LNCaP clone FGC (cell line): ENCODE measurements at regions not wholly inside any gene's neighbourhood (a gene's known extent, or its start where the extent isn't known, plus 50 kb on each side); places are given as distances from the start of the nearest gene placed in this dataset.

Source experiments
- DNase-seq: peaks from one replicate; pipeline ENCODE4 v3.0.0-alpha.2; 2011; ENCODE audit warnings: low read depth
- H3K4me3 ChIP-seq: 2 replicates; pipeline ENCODE4 v1.5.1; 2011; ENCODE audit warnings: mild to moderate bottlenecking, low read depth, low read length, control low read depth
- CTCF ChIP-seq: IDR thresholded peaks from 2 replicates; pipeline ENCODE4 v1.5.1; 2012; ENCODE audit warnings: mild to moderate bottlenecking; ENCODE audit not compliant: control insufficient read depth, insufficient read depth; ENCODE audit errors: extremely low read depth

- H3K4me3 ChIP-seq = no peak overlapping the region
- DNase-seq = no peak
- TF ChIP-seq CTCF = no peak
These were observed 719.3 kb upstream of the SGO1 start for GRCh38 chr3:20905210-20905805.

- no peak for DNase-seq
- no peak overlapping the region for H3K4me3 ChIP-seq
- TF ChIP-seq CTCF = no peak
These were observed 718.7 kb upstream of the SGO1 start for GRCh38 chr3:20904671-20905070.

DNA sequence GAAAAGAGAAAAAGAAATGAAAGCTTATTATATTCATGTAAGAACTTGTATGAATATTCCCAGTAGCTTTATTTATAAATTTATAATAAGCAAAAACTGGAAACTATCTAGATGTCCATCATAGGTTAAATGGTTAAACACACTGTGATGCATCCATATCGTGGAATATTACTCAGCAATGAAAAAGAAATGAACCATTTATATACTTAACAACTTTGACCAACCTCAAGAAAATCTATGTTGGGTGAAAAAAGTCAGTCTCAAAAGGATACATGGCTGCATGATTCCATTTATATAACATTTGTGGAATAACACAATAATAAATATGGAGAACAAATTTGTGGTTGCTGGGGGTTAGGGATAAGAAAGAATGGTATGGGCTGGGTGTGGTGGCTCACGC, 713.0 kb upstream of the SGO1 start:
- DNase-seq = no peak
- no peak for TF ChIP-seq CTCF
- no peak overlapping the region for H3K4me3 ChIP-seq

- no peak for DNase-seq
These were observed 704.1 kb upstream of the SGO1 start for GRCh38 chr3:20890111-20890519.

GRCh38 chr3:20878691-20879090, 692.7 kb upstream of the SGO1 start:
- TF ChIP-seq CTCF = no peak
- no peak overlapping the region for H3K4me3 ChIP-seq
- DNase-seq = no peak

More at GRCh38 chr3:20890111-20890519, 704.1 kb upstream of the SGO1 start:
- no peak for TF ChIP-seq CTCF
- no peak overlapping the region for H3K4me3 ChIP-seq

GRCh38 chr3:20873235-20873634, 687.2 kb upstream of the SGO1 start:
- no peak for TF ChIP-seq CTCF
- DNase-seq = no peak
- no peak overlapping the region for H3K4me3 ChIP-seq
